ENCODE measurements at regions not wholly inside any gene's neighbourhood (a gene's known extent, or its start where the extent isn't known, plus 50 kb on each side); places are given as distances from the start of the nearest gene placed in this dataset.
"Not testable (repeated sequence)": the region's sequence is repeated elsewhere in the genome, so short reads cannot be mapped to it uniquely, and the experiment has no call there.

GRCh38 chr21:5013455-5014304, 5507.7 kb upstream of the TPTE start:
- H3K27ac ChIP-seq (replicated peaks in 1 of 4); H3K9me3 ChIP-seq; DNase-seq (ENCODE audit: extremely low spot score); H3K4me1 ChIP-seq; H3K4me3 ChIP-seq; intact Hi-C loops (cut with DNase I); H3K36me3 ChIP-seq; H3K27me3 ChIP-seq: not testable (repeated sequence)
- no CpG with 5 or more reads among the region's 33 CpGs for WGBS

- H3K27me3 ChIP-seq; H3K4me3 ChIP-seq; DNase-seq (ENCODE audit: extremely low spot score); H3K27ac ChIP-seq (replicated peaks in 1 of 4); H3K9me3 ChIP-seq; intact Hi-C loops (cut with DNase I); H3K36me3 ChIP-seq; H3K4me1 ChIP-seq: not testable (repeated sequence)
- no CpG with 5 or more reads among the region's 17 CpGs for WGBS
Measured at GRCh38 chr21:5015187-5015586, 5506.2 kb upstream of the TPTE start.

GRCh38 chr21:5019120-5019519, 5502.3 kb upstream of the TPTE start:
- intact Hi-C loops (cut with DNase I); H3K4me3 ChIP-seq; H3K27ac ChIP-seq (replicated peaks in 1 of 4); DNase-seq (ENCODE audit: extremely low spot score); H3K36me3 ChIP-seq; H3K4me1 ChIP-seq; H3K27me3 ChIP-seq; H3K9me3 ChIP-seq: not testable (repeated sequence)
- WGBS, result no CpG with 5 or more reads among the region's 15 CpGs

GRCh38 chr21:5021815-5022214, 5499.6 kb upstream of the TPTE start:
- no CpG with 5 or more reads among the region's 27 CpGs for WGBS
- H3K9me3 ChIP-seq; DNase-seq (ENCODE audit: extremely low spot score); H3K27me3 ChIP-seq; H3K4me3 ChIP-seq; H3K36me3 ChIP-seq; H3K27ac ChIP-seq (replicated peaks in 1 of 4); H3K4me1 ChIP-seq; intact Hi-C loops (cut with DNase I): not testable (repeated sequence)

- H3K4me1 ChIP-seq; H3K4me3 ChIP-seq; H3K9me3 ChIP-seq; DNase-seq (ENCODE audit: extremely low spot score); H3K36me3 ChIP-seq; H3K27ac ChIP-seq (replicated peaks in 1 of 4); intact Hi-C loops (cut with DNase I); H3K27me3 ChIP-seq: not testable (repeated sequence)
- no CpG with 5 or more reads among the region's 52 CpGs for WGBS
Measured at GRCh38 chr21:5022254-5022653, 5499.1 kb upstream of the TPTE start.

GRCh38 chr21:5022748-5023147, 5498.6 kb upstream of the TPTE start:
- H3K4me1 ChIP-seq; H3K9me3 ChIP-seq; H3K4me3 ChIP-seq; H3K36me3 ChIP-seq; H3K27ac ChIP-seq (replicated peaks in 1 of 4); H3K27me3 ChIP-seq; intact Hi-C loops (cut with DNase I); DNase-seq (ENCODE audit: extremely low spot score): not testable (repeated sequence)
- WGBS, result no CpG with 5 or more reads among the region's 45 CpGs

- H3K9me3 ChIP-seq; H3K27me3 ChIP-seq; H3K36me3 ChIP-seq; H3K4me1 ChIP-seq; H3K27ac ChIP-seq (replicated peaks in 1 of 4); intact Hi-C loops (cut with DNase I); H3K4me3 ChIP-seq; DNase-seq (ENCODE audit: extremely low spot score): not testable (repeated sequence)
- no CpG with 5 or more reads among the region's 14 CpGs for WGBS
Measured at GRCh38 chr21:5035147-5035546, 5486.2 kb upstream of the TPTE start.

GRCh38 chr21:5035587-5035986, 5485.8 kb upstream of the TPTE start:
- H3K36me3 ChIP-seq; H3K27me3 ChIP-seq; H3K9me3 ChIP-seq; H3K27ac ChIP-seq (replicated peaks in 1 of 4); intact Hi-C loops (cut with DNase I); DNase-seq (ENCODE audit: extremely low spot score); H3K4me3 ChIP-seq; H3K4me1 ChIP-seq: not testable (repeated sequence)
- no CpG with 5 or more reads among the region's 9 CpGs for WGBS

GRCh38 chr21:5037606-5038331, 5483.6 kb upstream of the TPTE start:
- intact Hi-C loops (cut with DNase I); H3K27me3 ChIP-seq; H3K4me3 ChIP-seq; H3K36me3 ChIP-seq; H3K4me1 ChIP-seq; DNase-seq (ENCODE audit: extremely low spot score); H3K27ac ChIP-seq (replicated peaks in 1 of 4); H3K9me3 ChIP-seq: not testable (repeated sequence)
- no CpG with 5 or more reads among the region's 15 CpGs for WGBS

GRCh38 chr21:5039926-5040325, 5481.5 kb upstream of the TPTE start:
- H3K4me3 ChIP-seq; intact Hi-C loops (cut with DNase I); H3K27ac ChIP-seq (replicated peaks in 1 of 4); H3K9me3 ChIP-seq; DNase-seq (ENCODE audit: extremely low spot score); H3K4me1 ChIP-seq; H3K27me3 ChIP-seq; H3K36me3 ChIP-seq: not testable (repeated sequence)
- WGBS, result no CpG with 5 or more reads among the region's 5 CpGs

GRCh38 chr21:5042583-5042982, 5478.8 kb upstream of the TPTE start:
- DNase-seq (ENCODE audit: extremely low spot score); H3K36me3 ChIP-seq; intact Hi-C loops (cut with DNase I); H3K4me3 ChIP-seq; H3K9me3 ChIP-seq; H3K4me1 ChIP-seq; H3K27me3 ChIP-seq; H3K27ac ChIP-seq (replicated peaks in 1 of 4): not testable (repeated sequence)
- WGBS, result no CpG with 5 or more reads among the region's 17 CpGs

- DNase-seq (ENCODE audit: extremely low spot score); H3K4me3 ChIP-seq; H3K27ac ChIP-seq (replicated peaks in 1 of 4); H3K27me3 ChIP-seq; H3K9me3 ChIP-seq; intact Hi-C loops (cut with DNase I); H3K36me3 ChIP-seq; H3K4me1 ChIP-seq: not testable (repeated sequence)
- WGBS, result no CpG with 5 or more reads among the region's 7 CpGs
Measured at GRCh38 chr21:5044812-5045211, 5476.6 kb upstream of the TPTE start.

All from esophagus muscularis mucosa (tissue), 4 donors.